ENCODE measurements at regions not wholly inside any gene's neighbourhood (a gene's known extent, or its start where the extent isn't known, plus 50 kb on each side); places are given as distances from the start of the nearest gene placed in this dataset.

DNA sequence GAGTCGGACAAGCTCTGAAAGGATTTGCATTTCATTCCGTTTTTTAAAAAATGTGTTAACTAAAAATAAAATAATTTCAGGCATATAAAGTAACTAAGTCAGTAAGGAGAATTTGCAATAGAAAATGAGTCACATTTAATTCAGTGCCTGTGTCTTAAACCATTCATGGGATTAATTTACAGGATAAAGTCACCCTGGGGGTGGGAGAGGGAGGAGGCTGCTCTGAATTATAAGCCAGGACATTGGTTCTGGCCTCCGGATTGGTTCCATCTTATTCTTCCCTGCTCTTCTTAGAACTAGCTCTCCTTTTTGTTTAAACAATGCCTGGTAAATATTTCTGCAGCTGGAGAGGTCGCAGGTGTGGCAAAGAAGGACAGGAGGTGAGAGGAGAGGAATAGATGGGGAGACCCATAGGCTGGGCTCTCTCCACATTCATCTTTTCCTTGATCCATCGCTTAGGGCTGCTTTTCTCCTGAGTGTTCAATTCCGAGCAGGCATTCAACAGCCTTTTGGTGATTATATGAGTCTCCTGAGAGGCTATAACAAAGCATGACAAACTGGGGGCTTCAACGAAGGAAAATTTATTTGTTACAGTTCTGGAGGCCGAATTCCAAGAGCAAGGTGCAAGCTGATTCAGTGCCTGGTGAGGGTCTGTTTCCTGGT lies 319.2 kb downstream of the PHKB start (continued):
- TF ChIP-seq CTBP2 (IDR thresholded peaks at IDR 0.05; ENCODE audit: borderline replicate concordance, insufficient read depth, insufficient read length, low read length) (no peak), ASH2L (IDR thresholded peaks at IDR 0.05; ENCODE audit: low read length) (no peak), TAF7 (optimal IDR thresholded peaks at IDR 0.05; ENCODE audit: borderline replicate concordance, low read depth, low read length) (no peak)
- TF ChIP-seq, protein P1, sequence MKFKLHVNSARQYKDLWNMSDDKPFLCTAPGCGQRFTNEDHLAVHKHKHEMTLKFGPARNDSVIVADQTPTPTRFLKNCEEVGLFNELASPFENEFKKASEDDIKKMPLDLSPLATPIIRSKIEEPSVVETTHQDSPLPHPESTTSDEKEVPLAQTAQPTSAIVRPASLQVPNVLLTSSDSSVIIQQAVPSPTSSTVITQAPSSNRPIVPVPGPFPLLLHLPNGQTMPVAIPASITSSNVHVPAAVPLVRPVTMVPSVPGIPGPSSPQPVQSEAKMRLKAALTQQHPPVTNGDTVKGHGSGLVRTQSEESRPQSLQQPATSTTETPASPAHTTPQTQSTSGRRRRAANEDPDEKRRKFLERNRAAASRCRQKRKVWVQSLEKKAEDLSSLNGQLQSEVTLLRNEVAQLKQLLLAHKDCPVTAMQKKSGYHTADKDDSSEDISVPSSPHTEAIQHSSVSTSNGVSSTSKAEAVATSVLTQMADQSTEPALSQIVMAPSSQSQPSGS (IDR thresholded peaks at IDR 0.05; ENCODE audit: low read length) = no peak
- TF ChIP-seq, protein P2, sequence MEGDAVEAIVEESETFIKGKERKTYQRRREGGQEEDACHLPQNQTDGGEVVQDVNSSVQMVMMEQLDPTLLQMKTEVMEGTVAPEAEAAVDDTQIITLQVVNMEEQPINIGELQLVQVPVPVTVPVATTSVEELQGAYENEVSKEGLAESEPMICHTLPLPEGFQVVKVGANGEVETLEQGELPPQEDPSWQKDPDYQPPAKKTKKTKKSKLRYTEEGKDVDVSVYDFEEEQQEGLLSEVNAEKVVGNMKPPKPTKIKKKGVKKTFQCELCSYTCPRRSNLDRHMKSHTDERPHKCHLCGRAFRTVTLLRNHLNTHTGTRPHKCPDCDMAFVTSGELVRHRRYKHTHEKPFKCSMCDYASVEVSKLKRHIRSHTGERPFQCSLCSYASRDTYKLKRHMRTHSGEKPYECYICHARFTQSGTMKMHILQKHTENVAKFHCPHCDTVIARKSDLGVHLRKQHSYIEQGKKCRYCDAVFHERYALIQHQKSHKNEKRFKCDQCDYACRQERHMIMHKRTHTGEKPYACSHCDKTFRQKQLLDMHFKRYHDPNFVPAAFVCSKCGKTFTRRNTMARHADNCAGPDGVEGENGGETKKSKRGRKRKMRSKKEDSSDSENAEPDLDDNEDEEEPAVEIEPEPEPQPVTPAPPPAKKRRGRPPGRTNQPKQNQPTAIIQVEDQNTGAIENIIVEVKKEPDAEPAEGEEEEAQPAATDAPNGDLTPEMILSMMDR (IDR thresholded peaks at IDR 0.05; ENCODE audit: control extremely low read depth in 1 of 3, insufficient read depth in 1 of 3, low read depth in 1 of 3, low read length in 3 of 3) = no peak
